ENCODE measurements at regions not wholly inside any gene's neighbourhood (a gene's known extent, or its start where the extent isn't known, plus 50 kb on each side); places are given as distances from the start of the nearest gene placed in this dataset.
A peak's percentile ranks its signal among the peaks of the same experiment; 100 is the strongest.

DNA sequence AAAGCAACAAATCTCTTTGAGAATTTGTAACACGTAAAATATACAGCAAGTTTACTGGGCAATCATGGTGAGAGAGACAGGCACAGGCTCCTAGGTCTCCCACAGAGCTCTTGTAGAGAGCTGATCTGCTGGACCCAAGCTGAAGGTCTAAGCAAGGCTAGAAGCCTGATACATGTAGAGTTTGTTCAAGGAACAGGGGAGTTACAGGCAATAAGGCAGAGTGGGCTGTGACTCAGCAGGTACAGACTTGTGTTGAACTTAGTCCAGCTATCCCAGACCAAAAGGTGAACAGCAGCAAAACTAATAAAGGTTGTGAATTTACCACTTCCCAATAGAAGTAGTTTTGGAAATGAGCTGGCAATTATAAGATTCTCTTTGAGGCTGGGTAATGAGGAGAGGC is 273.6 kb downstream of the GRIN2B start:
- Mint-ChIP-seq H3K4me1 (no peaks in the 10 kb centered on the region), H3K27me3 (no peaks in the 10 kb centered on the region), H3K36me3 (no peaks in the 10 kb centered on the region), H3K27ac (no peak overlapping the region), H3K4me3 (no peak overlapping the region), H3K9me3 (no peaks in the 10 kb centered on the region)
- CTCF ChIA-PET: no interaction called here
- DNase-seq: no peak

DNA sequence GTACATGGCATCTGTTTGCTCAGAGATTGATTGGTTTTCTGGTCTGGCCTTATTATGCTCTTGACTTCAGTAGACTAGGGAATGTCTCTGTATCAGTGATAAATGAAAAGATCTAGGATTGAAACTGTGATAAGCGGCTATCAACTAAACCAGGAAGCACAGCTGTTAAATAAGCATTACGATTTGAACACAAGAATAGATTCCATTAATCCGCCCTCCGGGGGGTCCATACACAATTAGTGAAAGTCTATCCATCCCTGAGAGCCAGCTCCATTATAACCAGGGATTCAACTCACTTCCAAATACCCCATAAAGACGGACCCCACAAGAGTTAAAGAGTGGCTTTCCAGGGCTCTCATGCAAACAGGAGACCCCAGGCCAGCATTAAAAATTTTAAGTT is 279.0 kb downstream of the GRIN2B start:
- Mint-ChIP-seq H3K27ac (no peak overlapping the region), H3K9me3 (no peaks in the 10 kb centered on the region), H3K27me3 (no peaks in the 10 kb centered on the region), H3K4me1 (no peaks in the 10 kb centered on the region), H3K36me3 (no peaks in the 10 kb centered on the region), H3K4me3 (no peak overlapping the region)
- DNase-seq: no peak
- CTCF ChIA-PET: no interaction called here

DNA sequence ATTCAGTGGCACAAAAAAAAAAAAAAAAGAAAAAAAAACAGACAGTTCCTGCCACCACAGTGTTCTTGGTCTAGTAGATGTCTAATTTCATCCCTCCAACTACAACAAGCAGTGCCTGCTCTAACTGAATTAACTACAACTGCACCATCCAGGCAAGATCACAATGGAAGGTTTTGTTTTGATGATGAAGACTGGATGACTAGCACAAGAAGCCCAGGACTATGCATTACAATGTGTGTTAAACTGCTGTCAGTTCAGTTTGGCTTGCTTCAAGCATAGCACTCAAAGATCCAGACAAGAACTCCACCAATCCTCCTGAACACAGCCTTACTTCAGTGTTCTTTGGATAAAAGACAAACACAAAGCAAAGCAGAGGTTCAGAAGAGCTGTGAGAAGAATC is 279.9 kb downstream of the GRIN2B start:
- Mint-ChIP-seq H3K4me1 (no peaks in the 10 kb centered on the region), H3K27ac (no peak overlapping the region), H3K36me3 (no peaks in the 10 kb centered on the region), H3K4me3 (no peak overlapping the region), H3K9me3 (no peaks in the 10 kb centered on the region), H3K27me3 (no peaks in the 10 kb centered on the region)
- CTCF ChIA-PET: no interaction called here
- DNase-seq: no peak

- CTCF ChIA-PET: no interaction called here
- no peaks in the 10 kb centered on the region for H3K27me3 Mint-ChIP-seq
- no peak overlapping the region for H3K27ac Mint-ChIP-seq
- H3K9me3 Mint-ChIP-seq: no peaks in the 10 kb centered on the region
- no peak overlapping the region for H3K4me3 Mint-ChIP-seq
- H3K4me1 Mint-ChIP-seq: no peaks in the 10 kb centered on the region
- no peak for DNase-seq
- no peaks in the 10 kb centered on the region for H3K36me3 Mint-ChIP-seq
These were observed 283.4 kb downstream of the GRIN2B start for GRCh38 chr12:13697973-13698372.

- H3K36me3 Mint-ChIP-seq: no peaks in the 10 kb centered on the region
- no peak for DNase-seq
- no peak overlapping the region for H3K4me3 Mint-ChIP-seq
- no peaks in the 10 kb centered on the region for H3K9me3 Mint-ChIP-seq
- H3K27ac Mint-ChIP-seq: no peak overlapping the region
- H3K27me3 Mint-ChIP-seq: no peaks in the 10 kb centered on the region
- CTCF ChIA-PET: no interaction called here
- no peaks in the 10 kb centered on the region for H3K4me1 Mint-ChIP-seq
These were observed 285.6 kb downstream of the GRIN2B start for GRCh38 chr12:13695781-13696180.

- H3K27me3 Mint-ChIP-seq: no peaks in the 10 kb centered on the region
These were observed 289.1 kb downstream of the GRIN2B start for GRCh38 chr12:13692332-13692731.

DNA sequence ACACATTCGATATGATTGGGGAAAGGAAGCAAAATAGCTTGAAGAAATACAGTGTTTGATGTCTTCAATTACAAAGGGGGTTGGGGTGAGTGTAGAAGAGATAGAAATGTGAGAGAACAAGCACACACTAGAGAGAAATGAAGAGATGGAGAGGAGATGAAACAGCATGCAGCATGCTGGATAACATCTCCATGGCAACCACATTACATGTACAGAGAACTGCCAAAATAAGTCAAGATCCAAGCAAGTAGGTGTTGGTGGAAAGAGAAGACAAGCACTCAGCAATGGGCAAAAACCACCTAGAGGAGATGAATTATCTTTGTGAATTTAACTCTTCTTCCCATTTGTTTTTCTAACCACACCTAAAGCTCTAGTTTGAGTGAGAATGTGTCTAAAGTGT is 289.8 kb downstream of the GRIN2B start:
- CTCF ChIA-PET: no interaction called here
- DNase-seq: no peak
- Mint-ChIP-seq H3K4me3 (no peak overlapping the region), H3K9me3 (no peaks in the 10 kb centered on the region), H3K4me1 (no peaks in the 10 kb centered on the region), H3K27ac (no peak overlapping the region), H3K27me3 (no peaks in the 10 kb centered on the region), H3K36me3 (no peaks in the 10 kb centered on the region)

More at GRCh38 chr12:13692332-13692731, 289.1 kb downstream of the GRIN2B start:
- CTCF ChIA-PET: no interaction called here
- DNase-seq: no peak
- Mint-ChIP-seq H3K36me3 (no peaks in the 10 kb centered on the region), H3K9me3 (no peaks in the 10 kb centered on the region), H3K4me1 (no peaks in the 10 kb centered on the region), H3K27ac (no peak overlapping the region), H3K4me3 (no peak overlapping the region)

DNA sequence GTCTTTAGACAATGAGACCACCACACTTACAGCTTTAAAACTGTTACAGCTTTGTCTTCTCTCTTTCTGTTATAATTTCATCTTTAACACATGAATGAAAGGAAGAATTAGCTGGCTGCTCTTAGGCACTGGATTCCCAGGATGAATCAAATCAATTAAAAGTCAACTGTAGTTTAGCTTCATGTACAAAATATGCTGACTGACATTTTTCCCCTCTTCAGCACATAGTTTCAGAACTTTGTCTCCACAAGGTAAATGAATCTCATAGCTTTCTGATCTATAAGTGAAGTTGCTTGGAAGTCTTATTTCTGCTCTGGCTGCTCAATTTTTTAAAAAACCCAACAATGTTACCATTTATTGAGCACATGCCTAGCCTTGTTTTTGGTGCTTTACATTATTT is 293.8 kb downstream of the GRIN2B start:
- Mint-ChIP-seq H3K27me3 (no peaks in the 10 kb centered on the region), H3K4me1 (no peaks in the 10 kb centered on the region), H3K36me3 (no peaks in the 10 kb centered on the region), H3K4me3 (no peak overlapping the region), H3K9me3 (no peaks in the 10 kb centered on the region), H3K27ac (no peak overlapping the region)
- no peak for DNase-seq
- CTCF ChIA-PET: no interaction called here

DNA sequence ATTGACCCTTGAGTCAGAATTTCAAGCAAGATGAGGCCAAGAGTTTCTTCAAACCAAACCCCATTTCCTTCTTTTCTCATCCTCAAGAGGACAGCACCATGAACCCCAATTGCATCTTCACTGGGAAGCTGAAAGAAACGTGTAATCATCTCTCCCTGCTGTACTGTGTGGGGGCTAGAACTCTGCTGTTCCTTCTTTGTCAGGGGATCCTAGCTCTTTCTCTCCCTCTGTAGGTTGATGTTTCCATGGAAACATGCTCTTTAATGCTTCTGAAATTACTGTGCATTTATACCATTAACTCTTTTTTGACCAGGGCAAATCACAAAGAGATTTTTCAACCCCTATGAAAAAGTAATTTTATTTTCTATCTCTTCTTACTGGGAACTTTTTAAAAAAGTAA is 295.1 kb downstream of the GRIN2B start:
- Mint-ChIP-seq H3K9me3 (no peaks in the 10 kb centered on the region), H3K4me1 (no peaks in the 10 kb centered on the region), H3K27ac (no peak overlapping the region), H3K27me3 (no peaks in the 10 kb centered on the region), H3K36me3 (no peaks in the 10 kb centered on the region), H3K4me3 (no peak overlapping the region)
- CTCF ChIA-PET: no interaction called here
- no peak for DNase-seq

DNA sequence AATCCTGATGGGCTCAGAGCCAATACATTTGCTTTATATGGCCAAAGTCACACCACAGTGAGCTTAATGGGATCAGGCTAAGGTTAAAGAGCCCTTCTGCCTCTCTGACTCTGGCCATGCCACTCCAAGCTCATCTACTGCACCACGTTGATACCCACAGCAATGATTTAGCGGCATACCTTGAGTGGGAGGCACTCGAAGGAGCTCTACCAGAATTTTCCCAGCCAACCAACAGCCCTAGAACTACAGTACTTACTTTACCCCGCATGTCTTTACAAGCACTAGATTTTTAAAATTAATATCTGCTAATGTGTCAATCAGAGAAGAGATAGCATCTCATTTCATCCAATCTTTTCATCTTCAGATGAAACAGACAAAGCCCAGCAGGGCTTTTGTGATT is 300.5 kb downstream of the GRIN2B start:
- CTCF ChIA-PET: interaction anchor here (2.1 kb wide), 1 partner anchor 15 kb away, joined by 6 read pairs; no protein-coding TSS in a partner anchor
- H3K4me1 Mint-ChIP-seq: no peaks in the 10 kb centered on the region
- no peak overlapping the region for H3K4me3 Mint-ChIP-seq
- no peaks in the 10 kb centered on the region for H3K27me3 Mint-ChIP-seq
- no peaks in the 10 kb centered on the region for H3K36me3 Mint-ChIP-seq
- H3K27ac Mint-ChIP-seq: no peak overlapping the region
- H3K9me3 Mint-ChIP-seq: no peaks in the 10 kb centered on the region
- DNase-seq: no peak

DNA sequence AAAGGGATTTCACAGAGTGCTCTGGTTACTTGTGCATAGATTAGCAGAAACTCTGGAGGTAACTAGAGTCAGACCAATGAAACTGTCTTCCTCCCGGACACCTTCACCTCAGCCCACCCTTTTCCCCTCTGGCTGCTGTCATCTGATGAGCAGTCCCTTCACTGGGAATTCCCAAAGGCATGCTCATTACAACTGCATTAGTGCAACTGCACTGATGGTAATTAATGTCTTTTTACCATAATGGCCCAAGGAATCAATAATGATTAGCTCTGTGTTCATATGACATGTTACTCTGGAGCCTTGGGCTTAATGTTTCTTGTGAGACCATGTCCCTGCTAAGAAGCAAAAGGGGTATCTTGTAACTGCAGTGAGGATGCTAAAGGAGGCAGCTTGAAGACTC is 304.5 kb downstream of the GRIN2B start:
- Mint-ChIP-seq H3K27ac (no peak overlapping the region), H3K4me1 (no peaks in the 10 kb centered on the region), H3K4me3 (no peak overlapping the region), H3K9me3 (no peaks in the 10 kb centered on the region), H3K36me3 (no peaks in the 10 kb centered on the region), H3K27me3 (peaks cover 3% of the 10 kb centered on the region)
- CTCF ChIA-PET: no interaction called here
- no peak for DNase-seq

DNA sequence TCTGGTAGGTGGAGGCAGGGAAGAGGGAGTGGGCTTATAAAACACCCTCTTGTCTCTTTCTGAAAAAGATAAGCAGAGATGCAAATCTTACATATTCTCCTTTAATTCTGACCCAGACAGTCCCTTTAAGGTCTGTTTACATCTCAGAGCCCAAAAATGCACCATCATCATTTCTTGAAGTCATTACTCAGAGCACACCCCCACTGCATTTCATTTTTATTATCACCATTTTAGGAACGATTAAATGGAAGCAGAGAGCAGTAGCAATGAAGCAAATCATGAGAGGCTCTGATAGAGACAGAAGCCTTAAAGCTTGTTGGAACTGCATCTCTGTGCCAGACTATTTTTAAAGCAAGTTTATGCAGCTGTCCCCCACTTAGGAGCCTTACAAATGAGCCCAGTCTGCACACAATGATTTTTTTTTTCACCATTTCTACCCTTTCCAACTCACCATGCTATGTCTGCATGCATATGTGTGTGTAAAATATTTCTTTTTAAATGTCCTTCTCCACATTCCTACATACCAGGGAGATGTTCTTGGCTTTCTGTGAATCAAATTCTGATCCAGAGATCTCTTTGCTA is 311.0 kb downstream of the GRIN2B start:
- Mint-ChIP-seq H3K4me1 (no peaks in the 10 kb centered on the region), H3K36me3 (no peaks in the 10 kb centered on the region), H3K9me3 (no peaks in the 10 kb centered on the region), H3K27me3 (peaks cover 3% of the 10 kb centered on the region), H3K4me3 (no peak overlapping the region), H3K27ac (no peak overlapping the region)
- CTCF ChIA-PET: no interaction called here
- no peak for DNase-seq

GRCh38 chr12:13668880-13669279 is 312.5 kb downstream of the GRIN2B start:
- H3K4me3 Mint-ChIP-seq: no peak overlapping the region
- no peak overlapping the region for H3K27ac Mint-ChIP-seq
- CTCF ChIA-PET: no interaction called here
- H3K9me3 Mint-ChIP-seq: no peaks in the 10 kb centered on the region
- no peaks in the 10 kb centered on the region for H3K36me3 Mint-ChIP-seq
- H3K4me1 Mint-ChIP-seq: no peaks in the 10 kb centered on the region
- DNase-seq: no peak
- H3K27me3 Mint-ChIP-seq: peaks cover 3% of the 10 kb centered on the region

DNA sequence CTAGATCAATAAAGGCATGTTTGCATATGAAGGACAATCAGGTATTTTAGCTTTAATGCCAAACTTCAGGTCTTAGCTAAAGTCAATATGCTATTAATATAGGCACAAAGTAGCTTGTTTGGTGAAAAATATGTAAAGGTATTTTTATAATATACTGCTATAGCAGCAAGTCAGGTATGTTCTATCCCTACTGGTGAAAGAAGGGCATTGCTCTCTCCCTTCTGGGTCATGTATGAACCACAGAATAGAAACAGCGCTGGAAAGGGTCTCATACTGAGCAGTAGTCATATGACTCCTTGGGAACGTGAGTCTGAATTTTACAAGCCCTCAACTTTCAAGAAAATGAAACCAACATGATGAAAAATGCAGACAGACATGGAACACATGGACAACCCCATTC is 314.6 kb downstream of the GRIN2B start:
- Mint-ChIP-seq H3K4me3 (no peak overlapping the region), H3K36me3 (no peaks in the 10 kb centered on the region), H3K9me3 (no peaks in the 10 kb centered on the region), H3K27me3 (no peaks in the 10 kb centered on the region), H3K27ac (no peak overlapping the region), H3K4me1 (no peaks in the 10 kb centered on the region)
- CTCF ChIA-PET: interaction anchor here (1.0 kb wide), 1 partner anchor 14 kb away, joined by 6 read pairs; no protein-coding TSS in a partner anchor
- no peak for DNase-seq

GRCh38 chr12:13661005-13661887 is 320.2 kb downstream of the GRIN2B start:
- Mint-ChIP-seq H3K4me3 (no peak overlapping the region), H3K27me3 (peaks cover 3% of the 10 kb centered on the region), H3K4me1 (no peaks in the 10 kb centered on the region), H3K9me3 (no peaks in the 10 kb centered on the region), H3K27ac (no peak overlapping the region), H3K36me3 (no peaks in the 10 kb centered on the region)
- DNase-seq: peak; percentile 43
- CTCF ChIA-PET: interaction anchor here (1.0 to 2.0 kb wide), 4 partner anchors 15 to 405 kb away, joined by 3 to 13 read pairs (median 4); no protein-coding TSS in a partner anchor

Measured in activated naive CD4-positive, alpha-beta T cell treated with anti-CD3 and anti-CD28 coated beads, Interleukin-2, amount 10 ng/mL, durations not matched to agents 7 days and 5 days (primary cell).